GM21526 (cell line): ENCODE measurements at regions not wholly inside any gene's neighbourhood (a gene's known extent, or its start where the extent isn't known, plus 50 kb on each side); places are given as distances from the start of the nearest gene placed in this dataset.

Experiments
- ATAC-seq: cut with Tn5 transposase; IDR thresholded peaks from one replicate; pipeline ENCODE4 v1.9.1; 2021; ENCODE audit warnings: moderate library complexity; ENCODE audit not compliant: unreplicated experiment, low FRiP score

DNA sequence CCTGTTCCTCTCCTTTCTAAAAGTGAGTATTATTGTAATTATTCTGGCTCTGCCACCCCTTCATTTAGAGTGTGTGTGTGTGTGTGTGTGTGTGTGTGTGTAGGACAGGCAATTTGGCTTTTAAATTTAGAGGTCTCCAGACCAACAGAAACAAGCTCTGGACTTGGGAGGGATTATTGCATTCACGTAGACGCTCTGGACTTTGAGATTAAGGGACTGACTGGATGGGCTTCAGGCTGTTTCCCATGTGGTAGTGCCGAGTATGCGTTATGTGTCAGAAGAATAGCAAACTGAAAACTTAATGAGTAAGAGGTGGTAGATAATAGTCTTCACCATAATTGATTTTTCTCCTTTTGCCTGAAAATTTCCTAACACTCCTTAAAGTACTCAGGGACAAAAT lies 281.9 kb downstream of the USP25 start:
- no peak for ATAC-seq

DNA sequence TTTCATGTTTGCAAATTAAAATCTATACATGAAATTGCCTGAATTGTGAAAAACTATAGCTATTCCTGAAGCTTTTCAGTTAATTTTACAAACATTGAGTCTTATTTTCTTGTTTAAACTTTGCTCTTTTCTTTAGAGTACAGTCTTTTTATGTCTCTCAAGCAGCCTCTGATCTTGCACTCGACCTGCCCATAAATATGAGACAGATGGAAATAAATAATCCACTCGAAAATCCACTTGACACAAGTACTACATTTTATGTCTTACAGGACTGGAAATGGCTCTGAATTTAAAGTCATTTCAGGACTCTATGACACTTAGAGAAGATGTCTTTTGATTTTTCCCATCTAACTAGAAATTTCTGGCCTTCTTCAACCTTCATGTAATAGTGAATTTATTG lies 283.8 kb downstream of the USP25 start:
- no peak for ATAC-seq

DNA sequence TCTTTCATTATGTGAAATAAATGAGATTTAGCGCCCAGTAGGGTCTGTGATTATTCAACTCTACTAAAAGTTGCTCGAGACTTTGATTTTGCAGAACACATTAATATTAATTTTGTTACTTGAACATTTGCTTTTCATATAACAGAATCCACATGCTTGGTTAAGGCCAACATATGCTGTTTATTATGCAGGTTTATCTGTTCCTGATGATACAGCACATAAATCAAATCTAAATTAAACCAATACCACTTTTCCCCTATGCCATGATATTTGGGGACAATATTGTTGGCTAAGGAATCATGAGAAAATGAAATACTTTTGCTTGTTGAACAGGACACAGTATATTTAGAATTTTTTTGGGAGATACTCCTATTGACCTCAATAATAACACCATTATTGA lies 291.1 kb downstream of the USP25 start:
- ATAC-seq = no peak

DNA sequence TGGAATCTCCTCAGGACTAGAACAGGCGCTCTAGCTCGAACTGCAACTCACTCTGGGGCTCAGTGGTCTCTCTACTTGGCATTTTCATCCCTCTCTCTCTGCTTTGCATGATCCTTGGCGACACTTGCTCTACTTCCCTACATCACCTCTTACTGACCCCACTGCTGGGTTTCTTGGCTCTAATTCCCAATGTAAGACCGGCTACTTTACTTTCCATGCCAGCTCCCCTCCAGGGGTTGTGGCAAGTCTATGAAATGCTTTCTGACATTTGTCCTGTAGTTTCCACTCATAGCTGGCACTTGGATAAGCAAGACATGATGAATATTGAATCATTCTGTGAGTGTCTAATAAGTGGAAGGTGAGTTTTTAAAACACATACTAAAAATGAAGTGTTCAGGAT lies 292.3 kb downstream of the USP25 start:
- ATAC-seq = no peak

DNA sequence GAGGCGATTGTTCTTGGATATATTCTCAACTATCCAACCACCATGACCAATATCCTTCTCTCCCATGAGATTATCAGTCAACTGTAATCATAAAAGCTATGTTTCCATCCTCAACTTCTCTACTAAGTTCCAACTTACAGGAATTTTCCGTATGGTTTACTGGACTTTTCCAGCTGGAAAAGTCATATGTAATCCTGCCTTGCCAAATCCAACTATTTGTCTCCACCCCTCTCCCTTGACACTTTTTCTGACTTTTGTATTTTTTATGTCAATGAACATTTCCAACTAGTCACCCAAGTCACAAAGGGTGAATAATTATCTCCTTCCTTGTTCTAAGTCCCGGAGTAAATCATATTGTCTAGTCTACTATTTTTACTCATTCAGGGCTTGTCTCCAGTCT lies 293.1 kb downstream of the USP25 start:
- ATAC-seq = no peak

DNA sequence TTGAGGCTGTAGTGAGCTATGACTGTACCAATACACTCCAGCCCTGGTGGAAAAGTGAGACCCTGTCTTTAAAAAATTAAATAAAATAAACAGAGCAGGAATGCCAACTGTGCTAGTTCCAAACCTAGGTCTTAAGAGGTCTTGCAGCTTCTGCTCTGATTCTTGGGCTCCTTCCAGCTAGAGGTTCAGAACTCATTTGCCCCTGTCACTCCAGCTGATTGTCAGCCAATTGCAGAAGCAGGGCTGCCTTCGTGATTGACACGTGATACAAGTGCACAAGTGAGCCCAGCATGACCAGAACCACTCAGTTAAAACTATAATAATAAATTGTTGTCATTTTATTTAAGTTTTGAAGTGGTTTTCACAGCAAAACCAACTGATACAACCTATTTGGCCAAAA lies 298.4 kb downstream of the USP25 start:
- ATAC-seq = no peak

DNA sequence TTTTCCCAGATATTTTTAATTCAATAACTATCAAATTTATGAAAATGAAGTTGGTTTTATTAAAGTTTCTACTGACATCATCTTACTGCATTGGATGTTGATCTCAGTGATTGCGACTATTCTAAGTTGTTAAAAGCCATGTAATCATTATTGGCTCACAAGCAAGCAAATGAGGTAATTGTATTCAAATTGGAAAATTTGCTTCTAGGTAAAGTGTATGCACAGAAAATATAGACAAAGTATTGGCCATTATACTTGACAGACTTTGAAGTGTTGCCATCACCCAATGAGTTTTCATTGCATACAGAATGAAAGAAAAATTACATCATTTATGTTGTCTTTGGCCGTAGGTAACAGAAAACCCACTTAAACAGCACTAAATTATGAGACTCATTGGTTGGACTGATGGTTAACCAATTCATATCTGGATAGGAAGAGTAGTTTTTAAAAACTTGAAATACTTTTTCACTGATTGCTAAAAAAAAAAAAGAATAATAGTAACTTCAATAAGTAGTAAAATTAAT lies 299.2 kb downstream of the USP25 start:
- no peak for ATAC-seq

DNA sequence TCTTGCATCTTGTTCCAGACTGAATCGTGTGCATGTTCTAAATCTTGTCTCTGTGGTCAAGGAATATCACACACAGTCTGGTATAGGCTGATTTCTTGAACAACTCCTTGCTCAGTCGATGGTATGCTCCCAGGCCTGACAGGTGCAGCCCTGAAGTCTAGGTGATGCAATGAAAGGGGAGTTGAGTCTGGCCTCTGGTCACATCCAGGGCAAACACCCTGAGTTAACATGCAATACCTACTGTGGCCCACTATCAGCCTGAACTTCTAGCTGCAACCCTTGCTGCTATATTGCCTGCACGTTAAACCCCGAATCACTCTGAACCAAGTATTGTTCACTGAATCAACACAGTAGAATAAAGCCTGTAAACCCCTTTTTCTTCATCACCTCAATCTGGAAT lies 303.4 kb downstream of the USP25 start:
- ATAC-seq = no peak

DNA sequence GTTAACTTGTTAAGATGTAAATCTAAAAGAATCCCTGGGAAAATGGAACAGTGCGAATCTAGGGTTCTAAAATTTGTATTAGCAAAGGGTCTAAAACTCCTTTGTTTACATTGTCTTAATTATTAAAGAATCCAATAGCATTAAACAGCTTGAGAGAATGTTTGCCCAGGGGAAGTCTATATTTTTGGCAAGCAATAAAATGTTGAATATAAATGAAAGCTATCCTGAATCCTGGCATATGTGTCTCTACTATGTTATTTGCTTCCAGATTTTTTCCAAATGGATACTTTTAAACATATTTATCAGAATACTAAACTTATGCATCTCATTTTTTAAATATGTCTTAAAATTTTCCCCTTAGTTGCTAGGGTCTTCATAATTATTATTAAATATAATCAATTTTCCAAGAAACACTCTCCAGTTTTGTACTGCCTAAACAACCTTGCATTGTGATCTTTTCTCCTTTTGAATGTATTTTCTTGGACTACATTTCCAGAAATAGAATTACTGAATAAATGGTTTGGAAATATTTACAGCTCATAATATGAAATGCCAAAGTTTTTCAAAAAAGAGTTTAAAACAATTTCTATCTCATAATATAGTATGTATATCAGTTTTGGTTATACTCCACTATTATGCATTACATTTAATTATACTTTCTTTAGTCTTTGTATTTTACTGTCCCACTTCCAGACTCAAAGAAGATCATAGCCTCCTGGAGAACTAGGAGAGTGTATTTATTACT lies 304.8 kb downstream of the USP25 start:
- no peak for ATAC-seq

DNA sequence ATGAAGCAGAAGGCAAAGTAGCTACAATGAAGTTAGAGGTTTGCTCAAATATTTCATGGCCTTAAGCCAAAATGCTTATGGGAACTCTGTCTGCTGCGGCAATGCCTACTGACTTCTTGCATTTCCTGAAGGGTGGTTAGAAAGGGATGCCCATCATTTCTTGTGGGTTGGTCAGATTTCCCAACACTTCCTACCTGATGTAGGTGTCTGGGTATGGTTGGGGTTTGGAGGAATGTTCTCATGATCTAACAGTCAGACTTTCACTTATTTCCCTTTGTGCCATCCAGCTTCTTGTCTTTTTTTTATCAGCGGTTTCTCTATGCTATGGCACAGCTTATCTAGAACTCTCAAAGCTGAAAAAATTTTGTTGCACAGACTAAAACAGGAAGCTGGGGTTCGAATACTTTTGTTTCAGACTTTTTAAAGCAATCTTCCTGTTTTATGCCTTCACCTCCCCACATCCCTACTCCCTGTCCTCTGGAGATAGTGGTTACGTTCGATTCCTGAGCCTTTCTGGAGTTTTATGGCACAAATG lies 307.7 kb downstream of the USP25 start:
- ATAC-seq = no peak

DNA sequence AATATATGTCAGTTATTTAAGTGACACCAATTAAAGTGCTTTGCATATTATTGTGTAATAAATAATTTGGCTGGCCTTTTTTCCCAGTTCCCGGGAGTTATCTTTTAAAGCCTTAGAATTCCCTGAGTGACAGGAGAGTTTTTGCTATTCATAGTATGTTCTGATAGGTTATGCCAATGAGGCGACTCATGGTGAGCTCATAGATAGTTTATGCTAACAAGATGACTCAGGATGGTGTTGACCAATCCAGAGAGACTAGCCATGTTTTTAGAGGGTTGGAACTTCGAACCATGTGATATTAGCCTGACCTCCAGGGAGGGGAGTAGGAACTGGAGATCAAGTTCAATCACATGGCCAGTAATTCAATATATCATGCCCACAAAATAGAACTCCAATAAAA lies 310.8 kb downstream of the USP25 start:
- no peak for ATAC-seq

DNA sequence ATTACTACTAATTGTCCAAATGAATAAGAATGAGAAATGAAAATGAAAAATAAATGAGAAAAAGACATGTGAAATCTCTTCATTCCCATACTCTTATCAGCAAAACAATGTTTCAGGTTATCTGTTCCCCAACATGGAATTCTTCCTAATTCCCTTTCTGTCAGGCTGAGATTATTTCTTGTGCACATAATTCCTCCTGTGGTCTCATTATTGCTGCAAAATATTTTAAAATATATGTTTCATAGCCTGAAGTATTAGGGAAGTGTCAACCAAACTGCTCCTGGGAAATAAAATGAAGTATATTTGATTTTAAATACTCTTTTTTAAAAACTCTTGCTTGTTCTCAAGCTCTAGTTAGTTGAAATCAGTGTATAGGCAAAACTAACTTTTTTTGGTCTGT lies 314.9 kb downstream of the USP25 start:
- ATAC-seq = no peak

DNA sequence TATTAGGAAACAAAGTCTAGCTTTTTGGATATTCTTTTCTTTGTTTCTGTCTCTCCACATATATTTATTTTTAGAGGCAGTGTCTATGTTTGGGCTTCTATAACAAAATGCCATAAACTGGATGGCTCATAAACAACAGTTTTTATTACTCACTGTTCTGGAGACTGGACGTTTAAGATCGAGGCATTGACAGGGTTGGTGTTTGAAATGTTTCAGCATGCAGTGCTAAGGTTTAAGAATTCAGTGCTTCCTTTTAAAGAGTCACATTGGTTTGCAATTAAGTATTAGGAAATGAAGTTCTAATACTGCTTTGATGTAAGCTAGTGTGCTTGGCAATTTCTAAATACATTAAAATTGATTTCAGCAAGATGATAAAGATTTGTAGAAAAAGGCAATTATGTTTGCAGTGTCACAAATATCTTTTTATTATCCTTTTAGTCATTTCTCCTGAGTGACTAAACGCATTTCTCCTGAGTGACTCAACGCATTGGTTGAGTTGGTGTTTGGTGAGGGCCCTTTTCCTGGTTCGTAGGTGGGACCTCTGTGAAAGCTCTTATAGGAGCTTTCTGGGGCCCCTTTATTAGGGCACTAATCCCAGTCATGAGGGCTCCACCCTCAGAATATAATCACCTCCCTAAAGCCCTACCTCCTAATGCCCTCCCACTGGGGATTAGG lies 317.0 kb downstream of the USP25 start:
- no peak for ATAC-seq

DNA sequence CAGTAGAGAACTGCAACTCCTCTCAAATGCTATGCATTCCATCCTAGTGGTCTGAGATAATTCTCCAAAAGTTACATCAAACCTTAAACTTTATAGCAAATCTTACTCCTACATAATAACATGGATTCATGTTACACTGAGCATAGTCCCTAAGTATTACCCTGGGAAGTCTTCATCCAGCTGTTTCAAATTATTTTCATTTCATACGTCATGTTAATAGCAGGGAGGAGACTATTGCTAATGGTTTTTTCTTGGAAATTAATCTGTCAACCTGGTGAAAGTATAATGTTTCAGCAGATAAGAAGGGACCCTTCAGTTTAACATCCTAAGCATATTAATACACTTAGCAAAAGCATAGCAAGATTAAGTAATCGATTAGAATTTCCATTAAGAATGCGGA lies 318.1 kb downstream of the USP25 start:
- ATAC-seq = no peak

DNA sequence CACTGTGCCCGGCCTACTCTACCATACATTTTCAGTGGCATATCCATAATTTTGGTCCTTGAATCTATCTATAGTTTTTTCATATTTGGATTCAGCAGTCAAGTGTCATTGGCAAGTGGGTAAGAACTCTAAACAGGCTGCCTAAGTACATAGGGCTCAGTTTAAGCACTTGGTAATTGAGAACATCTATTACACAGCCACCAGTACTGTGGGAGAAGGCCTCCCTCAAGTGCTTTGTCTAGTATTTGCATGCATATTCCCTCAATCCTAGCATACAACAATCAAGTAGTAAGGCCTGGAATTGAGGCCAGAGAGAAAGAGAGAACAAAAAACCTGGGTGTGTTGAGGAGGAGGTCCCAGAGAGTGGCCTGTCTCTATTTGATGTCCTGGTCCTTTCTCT lies 325.2 kb downstream of the USP25 start:
- no peak for ATAC-seq

DNA sequence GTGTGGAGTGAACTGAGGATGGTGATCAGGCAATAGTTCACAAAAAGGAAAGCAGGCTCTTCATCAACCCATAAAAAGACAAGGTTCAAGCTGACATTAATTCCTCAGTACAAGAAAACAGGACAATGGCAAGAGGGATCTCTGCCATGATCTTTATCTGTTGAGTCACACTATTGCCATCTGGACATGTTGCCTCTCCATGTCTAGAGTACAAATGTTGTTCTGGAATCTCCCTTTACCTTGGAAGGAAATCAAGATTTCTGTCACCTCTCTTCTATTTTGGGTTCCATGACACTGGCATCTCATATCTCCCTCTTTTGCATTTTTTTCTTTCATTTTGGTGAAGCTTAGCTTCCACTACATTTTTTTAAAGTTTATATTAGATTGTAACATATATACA lies 329.1 kb downstream of the USP25 start:
- ATAC-seq = no peak

DNA sequence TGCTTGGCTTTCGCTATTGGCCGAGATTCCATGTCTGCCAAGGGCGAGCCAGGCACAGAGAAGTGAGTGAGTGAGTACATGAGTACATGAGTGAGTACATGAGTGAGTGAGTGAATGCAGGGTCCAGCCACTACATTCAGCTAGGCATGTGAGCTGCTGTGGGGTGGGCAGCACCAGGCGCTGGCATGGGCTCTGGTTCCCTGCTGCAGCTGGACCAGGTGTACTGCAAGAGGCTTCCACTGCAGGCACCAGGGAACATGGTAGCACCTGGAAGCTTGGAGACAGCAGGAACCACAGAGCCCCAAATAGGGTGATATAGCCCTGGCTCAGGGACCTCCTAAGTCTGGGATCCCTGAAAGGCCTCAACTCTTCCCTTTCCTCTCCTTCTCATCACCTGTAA lies 330.2 kb downstream of the USP25 start:
- no peak for ATAC-seq

DNA sequence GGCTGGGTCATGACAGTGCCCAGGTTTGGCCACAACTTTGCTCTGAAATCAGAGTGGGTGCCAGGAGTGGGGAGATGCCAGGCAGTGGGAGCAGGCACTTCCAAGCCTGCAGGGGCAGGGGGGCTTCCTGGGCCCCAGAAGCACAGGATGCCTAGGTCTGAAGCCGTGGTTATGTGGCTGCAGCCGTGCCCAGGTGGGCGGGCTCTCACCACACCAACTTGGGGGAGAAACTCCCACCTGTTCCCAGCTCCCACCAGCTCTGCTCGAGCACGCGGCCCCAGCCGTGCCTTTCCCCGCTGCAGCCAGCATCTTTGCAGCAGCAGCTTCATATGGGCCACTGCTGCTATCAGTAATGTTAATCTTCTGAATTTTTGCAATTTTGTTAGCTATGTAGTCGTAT lies 331.4 kb downstream of the USP25 start:
- no peak for ATAC-seq

DNA sequence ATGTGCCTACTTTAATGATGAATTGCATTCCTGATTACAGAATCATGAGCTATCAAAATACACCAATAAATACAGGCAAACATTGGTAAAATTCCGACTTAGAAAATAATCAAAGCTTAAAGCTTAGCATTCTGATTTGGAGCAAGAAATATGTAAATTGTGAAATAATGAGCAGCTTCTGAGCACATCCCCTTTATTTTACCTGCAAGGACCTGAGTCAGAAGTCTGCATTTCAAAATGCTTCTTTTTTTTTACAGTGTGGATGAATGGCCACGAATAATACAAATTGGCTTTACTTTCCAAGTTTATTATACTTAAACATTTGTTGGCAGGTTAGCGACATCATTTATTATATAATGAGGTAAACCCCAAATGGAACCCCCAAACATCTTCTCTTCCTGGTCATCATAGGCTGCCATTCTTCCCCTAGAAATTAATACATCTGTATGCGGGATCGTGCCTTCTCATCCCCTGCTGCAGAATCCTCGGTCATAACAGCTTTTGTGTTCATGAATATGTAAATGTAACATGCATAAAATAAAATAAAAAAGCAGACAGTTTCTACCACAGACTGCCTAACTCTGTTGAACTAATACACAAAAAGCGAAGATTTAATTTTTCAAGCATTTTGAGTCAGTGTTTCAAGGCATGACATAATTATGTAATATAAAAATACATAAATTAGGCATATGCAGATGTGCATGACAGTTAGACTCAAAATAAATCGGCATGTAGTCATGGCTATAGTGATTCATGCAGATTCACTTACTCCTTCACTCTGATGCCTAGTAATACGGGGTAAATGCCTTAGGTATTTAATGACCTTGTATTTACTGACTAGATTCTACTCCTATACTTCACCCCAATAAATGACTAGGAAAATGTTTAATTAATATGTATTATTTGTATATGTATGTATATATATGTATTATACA lies 339.7 kb downstream of the USP25 start:
- ATAC-seq = no peak

DNA sequence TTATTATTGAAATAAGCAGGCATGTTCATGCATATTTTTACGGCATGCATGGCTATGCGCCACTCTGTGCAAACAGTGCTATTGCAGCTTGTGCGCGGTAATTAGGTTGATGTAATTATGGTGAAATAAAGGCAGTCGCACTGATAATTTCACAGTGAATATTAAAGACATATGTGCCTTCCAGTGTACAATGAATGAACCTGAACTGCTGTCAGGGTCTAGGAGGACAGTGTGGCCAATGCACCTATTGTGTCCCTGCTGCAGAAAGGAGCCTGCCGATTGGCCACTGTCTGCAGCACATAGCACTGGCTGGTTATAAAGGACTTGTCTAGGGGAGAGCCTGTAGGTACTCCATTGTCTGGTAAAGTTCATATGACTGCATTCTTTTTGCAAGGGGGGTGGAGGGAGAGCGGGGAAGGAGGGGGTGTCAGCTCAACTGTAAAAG lies 340.4 kb downstream of the USP25 start:
- no peak for ATAC-seq

DNA sequence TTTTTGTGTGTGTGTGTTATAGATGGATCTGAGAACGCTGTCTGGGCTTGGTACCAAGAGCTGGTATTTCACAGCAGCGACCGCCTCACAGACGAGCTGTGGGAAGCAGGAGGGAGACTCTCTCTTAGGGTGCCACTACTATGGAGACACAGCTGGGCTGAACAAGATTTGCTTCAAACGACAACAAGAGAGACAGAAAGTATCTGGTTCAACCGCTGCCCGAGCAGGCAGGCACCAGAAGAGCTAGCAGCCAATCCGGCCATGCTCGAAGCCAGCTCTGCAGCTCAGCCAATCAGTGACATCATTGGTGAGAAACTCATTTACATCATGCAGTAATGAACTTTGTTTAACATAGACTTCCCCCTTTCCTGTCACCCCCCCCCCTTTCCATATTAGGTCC lies 341.3 kb downstream of the USP25 start:
- no peak for ATAC-seq
